ENCODE measurements at regions not wholly inside any gene's neighbourhood (a gene's known extent, or its start where the extent isn't known, plus 50 kb on each side); places are given as distances from the start of the nearest gene placed in this dataset.
"Not testable (repeated sequence)": the region's sequence is repeated elsewhere in the genome, so short reads cannot be mapped to it uniquely, and the experiment has no call there.

DNA sequence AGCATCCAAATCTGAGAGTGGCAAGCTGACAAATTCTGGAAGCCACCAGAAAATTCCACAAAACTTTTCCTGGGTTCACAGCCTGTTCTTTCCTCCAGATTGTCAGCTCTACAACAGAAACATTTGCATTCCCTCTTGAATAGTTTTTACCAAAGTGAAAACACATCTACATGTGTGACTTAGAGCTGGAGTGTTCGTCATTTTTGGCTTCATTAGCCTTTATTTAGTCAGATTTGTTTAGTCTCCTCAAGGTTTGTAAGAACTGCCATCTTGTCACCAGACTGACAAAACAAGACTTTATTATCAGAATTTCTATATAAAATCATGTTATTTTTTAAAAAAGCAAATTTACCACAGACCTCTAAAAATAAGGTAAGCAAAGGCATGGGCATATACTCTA lies 347.3 kb downstream of the TRIM36 start:
- Mint-ChIP-seq H3K4me3 (no peak overlapping the region), H3K36me3 (ENCODE audit: low read depth) (no peaks in the 10 kb centered on the region), H3K4me1 (ENCODE audit: low read depth) (no peaks in the 10 kb centered on the region), H3K9me3 (peaks cover 10% of the 10 kb centered on the region), H3K27me3 (no peaks in the 10 kb centered on the region), H3K27ac (no peak overlapping the region)
- DNase-seq = no peak

DNA sequence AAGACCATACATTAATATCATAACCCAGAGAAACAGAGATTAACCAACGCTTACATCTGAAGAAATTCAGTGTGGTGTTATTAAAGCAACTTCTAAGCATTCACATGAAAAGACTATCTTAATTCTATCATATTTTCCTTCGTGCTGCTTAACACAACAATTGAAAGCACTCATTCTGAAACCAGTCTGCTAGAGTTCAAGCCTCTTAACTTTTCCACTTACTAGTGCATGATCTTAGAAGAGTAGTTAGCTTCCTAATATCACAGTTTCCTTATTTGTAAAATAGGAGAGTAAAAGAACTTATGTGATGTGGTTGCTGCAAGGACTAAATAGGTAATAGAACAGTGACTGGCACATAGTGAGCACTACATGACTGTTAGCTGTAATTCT lies 379.3 kb downstream of the TRIM36 start:
- Mint-ChIP-seq H3K9me3 (no peaks in the 10 kb centered on the region), H3K27me3 (no peaks in the 10 kb centered on the region), H3K4me1 (ENCODE audit: low read depth) (no peaks in the 10 kb centered on the region), H3K27ac (no peak overlapping the region), H3K4me3 (no peak overlapping the region), H3K36me3 (ENCODE audit: low read depth) (no peaks in the 10 kb centered on the region)
- no peak for DNase-seq

DNA sequence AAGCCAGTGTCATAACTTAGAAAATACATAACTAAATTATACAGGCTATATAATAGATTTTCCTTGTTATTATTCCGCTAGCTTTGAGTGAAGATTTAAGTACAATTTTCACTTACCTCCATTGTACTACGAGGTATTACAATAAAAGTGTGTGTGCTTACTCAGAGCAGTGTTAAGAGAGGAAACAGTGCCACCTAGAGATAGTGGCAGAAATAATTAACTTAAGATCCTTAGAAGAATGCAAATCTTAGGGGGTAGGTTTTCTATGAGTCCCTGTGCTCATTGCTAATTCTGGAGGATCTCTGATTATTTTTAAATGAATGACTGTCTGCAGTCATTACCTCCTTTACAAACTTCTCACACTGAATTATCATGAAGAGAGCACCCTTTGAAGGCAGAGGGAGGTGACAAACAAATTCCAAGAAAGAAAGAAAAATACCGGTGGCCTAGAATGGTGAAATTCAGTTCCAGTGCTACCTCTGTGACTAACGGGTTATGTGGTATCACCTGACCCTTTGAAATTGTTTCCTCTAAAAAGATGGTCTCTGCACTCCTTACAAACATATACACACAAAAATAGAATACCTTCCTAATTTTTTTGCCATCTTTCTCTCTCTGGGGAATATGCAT lies 379.8 kb downstream of the TRIM36 start:
- H3K4me3 Mint-ChIP-seq = no peak overlapping the region
- DNase-seq = no peak

DNA sequence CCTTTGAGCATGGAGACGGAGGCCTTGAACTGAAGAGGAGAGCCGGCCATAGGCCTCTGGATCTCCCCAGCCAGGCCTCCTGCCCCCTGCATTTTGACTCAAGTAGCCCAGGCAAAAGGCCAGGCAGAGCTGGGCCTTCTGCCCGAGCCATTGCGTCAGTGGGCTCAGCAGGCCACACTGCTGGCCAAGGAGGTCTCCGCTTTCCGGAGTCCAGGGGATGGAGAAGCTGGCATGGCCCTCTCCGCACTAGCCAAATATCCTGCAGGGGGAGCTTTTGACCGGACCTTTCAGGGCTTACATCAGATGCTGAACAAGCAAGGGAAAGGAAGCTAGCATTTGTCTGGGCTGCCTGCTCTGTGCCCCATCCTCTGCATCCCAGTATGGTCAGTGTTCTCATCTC lies 386.8 kb downstream of the TRIM36 start:
- no peaks in the 10 kb centered on the region for H3K36me3 Mint-ChIP-seq (ENCODE audit: low read depth)

More for the DNA sequence above, 379.8 kb downstream of the TRIM36 start:
- Mint-ChIP-seq H3K4me1 (ENCODE audit: low read depth) (no peaks in the 10 kb centered on the region), H3K36me3 (ENCODE audit: low read depth) (no peaks in the 10 kb centered on the region), H3K27me3 (no peaks in the 10 kb centered on the region), H3K27ac (no peak overlapping the region), H3K9me3 (no peaks in the 10 kb centered on the region)

DNA sequence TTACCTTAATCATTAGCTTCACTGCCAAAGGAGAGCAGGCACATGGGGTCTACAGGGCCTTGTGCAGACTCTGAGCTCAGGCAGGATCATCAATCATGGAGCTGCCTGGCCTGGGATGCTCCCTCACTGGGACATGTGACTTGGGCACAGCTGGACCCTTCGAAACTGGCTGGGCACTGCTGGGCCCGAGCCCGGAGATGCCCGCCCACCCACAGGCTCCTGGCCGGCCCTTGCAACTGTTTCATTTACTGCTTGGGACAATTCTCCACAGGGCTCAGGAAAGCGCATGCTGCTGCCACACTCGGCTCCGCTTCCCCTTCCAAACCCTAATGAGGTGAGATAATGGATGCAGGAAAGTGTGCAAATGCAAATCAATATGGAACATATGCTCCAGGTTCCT lies 387.5 kb downstream of the TRIM36 start:
- H3K4me1 Mint-ChIP-seq (ENCODE audit: low read depth) = no peaks in the 10 kb centered on the region
- H3K4me3 Mint-ChIP-seq = no peak overlapping the region
- H3K9me3 Mint-ChIP-seq = no peaks in the 10 kb centered on the region
- no peaks in the 10 kb centered on the region for H3K36me3 Mint-ChIP-seq (ENCODE audit: low read depth)
- no peak overlapping the region for H3K27ac Mint-ChIP-seq
- DNase-seq = no peak
- no peaks in the 10 kb centered on the region for H3K27me3 Mint-ChIP-seq

More for the DNA sequence above, 386.8 kb downstream of the TRIM36 start:
- H3K27me3 Mint-ChIP-seq = no peaks in the 10 kb centered on the region
- H3K4me1 Mint-ChIP-seq (ENCODE audit: low read depth) = no peaks in the 10 kb centered on the region
- no peaks in the 10 kb centered on the region for H3K9me3 Mint-ChIP-seq
- no peak overlapping the region for H3K4me3 Mint-ChIP-seq
- H3K27ac Mint-ChIP-seq = no peak overlapping the region
- no peak for DNase-seq

DNA sequence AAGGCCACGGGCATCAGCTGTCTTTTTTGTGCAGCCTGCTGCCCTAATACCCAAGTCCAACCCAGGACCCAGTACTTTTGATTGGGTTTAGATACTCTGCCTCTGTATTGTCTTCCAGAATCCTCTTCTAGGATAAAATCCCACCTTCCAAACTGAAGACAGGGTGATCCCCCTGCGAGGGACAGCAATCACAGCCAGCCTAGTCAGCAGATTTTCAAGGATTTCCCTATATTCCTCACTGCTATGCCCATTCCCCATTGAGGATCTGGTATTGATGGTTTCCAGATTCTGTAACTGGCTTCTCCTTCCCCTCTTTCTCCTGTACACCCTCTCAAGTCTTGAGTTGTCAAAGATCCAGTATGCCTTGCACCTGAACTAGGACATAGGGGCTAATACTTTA lies 389.4 kb downstream of the TRIM36 start:
- no peak overlapping the region for H3K27ac Mint-ChIP-seq
- no peaks in the 10 kb centered on the region for H3K27me3 Mint-ChIP-seq
- no peaks in the 10 kb centered on the region for H3K36me3 Mint-ChIP-seq (ENCODE audit: low read depth)

DNA sequence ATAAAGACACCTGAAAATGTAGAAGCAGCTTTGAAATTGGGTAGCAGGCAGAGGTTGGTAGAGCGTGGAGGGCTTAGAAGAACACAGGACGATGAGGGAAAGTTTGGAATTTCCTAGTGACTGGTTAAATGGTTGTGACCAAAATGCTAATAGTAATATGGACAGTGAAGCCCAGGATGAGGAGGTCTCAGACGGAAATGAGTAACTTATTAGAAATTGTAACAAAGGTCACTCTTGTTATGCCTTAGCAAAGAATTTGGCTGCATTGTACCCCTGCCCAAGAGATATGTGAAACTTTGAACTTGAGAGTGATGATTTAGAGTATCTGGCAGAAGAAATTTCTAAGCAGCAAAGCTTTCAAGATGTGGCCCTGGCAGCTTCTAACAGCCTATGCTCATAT lies 382.5 kb downstream of the KCNN2 start:
- H3K36me3 Mint-ChIP-seq (ENCODE audit: low read depth) = no peaks in the 10 kb centered on the region
- no peak overlapping the region for H3K4me3 Mint-ChIP-seq
- H3K27me3 Mint-ChIP-seq = no peaks in the 10 kb centered on the region
- H3K9me3 Mint-ChIP-seq = no peaks in the 10 kb centered on the region
- no peak overlapping the region for H3K27ac Mint-ChIP-seq
- no peak for DNase-seq
- no peaks in the 10 kb centered on the region for H3K4me1 Mint-ChIP-seq (ENCODE audit: low read depth)

More for the DNA sequence above, 389.4 kb downstream of the TRIM36 start:
- Mint-ChIP-seq H3K9me3 (no peaks in the 10 kb centered on the region), H3K4me3 (no peak overlapping the region), H3K4me1 (ENCODE audit: low read depth) (no peaks in the 10 kb centered on the region)
- DNase-seq = no peak

DNA sequence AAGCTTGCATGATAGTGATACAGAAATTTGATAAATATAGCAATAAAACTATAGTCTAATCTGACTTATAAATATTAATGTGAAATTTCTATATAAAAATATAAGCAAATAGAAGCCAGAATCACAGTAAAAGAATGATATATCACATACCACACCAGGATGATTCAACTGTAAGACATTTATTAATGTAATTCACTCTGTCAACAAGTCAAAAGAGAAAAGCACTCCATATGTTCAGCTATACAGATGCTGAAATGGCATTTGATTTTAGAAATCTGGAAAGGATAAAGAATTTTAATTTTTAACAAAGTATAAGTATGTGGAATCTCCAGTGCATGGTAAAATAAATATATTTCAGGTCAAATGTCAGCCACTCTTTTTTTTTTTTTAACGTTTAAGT lies 372.4 kb downstream of the KCNN2 start:
- H3K4me1 Mint-ChIP-seq (ENCODE audit: low read depth) = no peaks in the 10 kb centered on the region
- peaks cover 3% of the 10 kb centered on the region for H3K9me3 Mint-ChIP-seq

DNA sequence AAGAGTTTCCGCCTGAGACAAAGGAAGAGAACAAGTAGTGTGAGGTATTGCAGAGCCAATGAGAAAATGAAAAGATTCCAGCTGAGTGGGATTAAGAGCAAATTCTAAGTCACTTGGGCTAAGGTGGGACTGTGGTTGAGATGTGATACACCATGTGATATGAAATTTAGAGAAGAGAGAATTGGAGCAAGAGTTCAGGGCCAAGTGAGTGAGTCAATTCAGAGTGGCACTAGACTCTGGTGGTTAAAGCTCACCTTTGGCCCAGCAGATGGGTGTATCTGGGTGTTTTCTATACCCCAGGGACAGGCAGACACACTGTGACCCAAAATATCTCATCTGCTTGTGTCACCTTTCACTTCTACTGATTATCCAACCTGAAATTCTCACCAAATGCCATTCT lies 368.1 kb downstream of the KCNN2 start:
- no peaks in the 10 kb centered on the region for H3K27me3 Mint-ChIP-seq
- no peak overlapping the region for H3K4me3 Mint-ChIP-seq
- no peaks in the 10 kb centered on the region for H3K9me3 Mint-ChIP-seq
- no peak for DNase-seq
- no peak overlapping the region for H3K27ac Mint-ChIP-seq
- no peaks in the 10 kb centered on the region for H3K4me1 Mint-ChIP-seq (ENCODE audit: low read depth)
- no peaks in the 10 kb centered on the region for H3K36me3 Mint-ChIP-seq (ENCODE audit: low read depth)

More for the DNA sequence above, 372.4 kb downstream of the KCNN2 start:
- no peak for DNase-seq
- Mint-ChIP-seq H3K36me3 (ENCODE audit: low read depth) (no peaks in the 10 kb centered on the region), H3K27me3 (no peaks in the 10 kb centered on the region), H3K27ac (no peak overlapping the region), H3K4me3 (no peak overlapping the region)

DNA sequence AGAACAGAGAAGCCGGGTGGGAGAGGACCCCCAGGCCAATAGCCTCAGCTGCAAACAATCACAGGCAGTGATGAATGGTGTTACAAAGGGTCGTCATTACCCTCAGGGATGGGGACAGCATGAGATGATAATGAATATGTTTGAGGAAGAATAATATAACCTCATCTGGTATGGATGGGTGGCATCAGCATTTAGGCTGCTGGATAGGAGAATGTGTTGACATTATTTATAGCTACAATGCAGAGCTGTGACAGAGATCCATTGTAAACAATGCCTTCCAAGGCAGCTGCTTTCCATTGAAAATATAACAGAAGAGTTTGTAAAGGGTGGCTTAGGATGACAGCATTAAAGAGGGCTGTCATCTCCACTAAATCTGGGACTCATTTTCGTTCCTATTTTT lies 365.5 kb downstream of the KCNN2 start:
- no peak for DNase-seq
- no peaks in the 10 kb centered on the region for H3K9me3 Mint-ChIP-seq
- no peaks in the 10 kb centered on the region for H3K36me3 Mint-ChIP-seq (ENCODE audit: low read depth)
- H3K4me3 Mint-ChIP-seq = no peak overlapping the region
- H3K4me1 Mint-ChIP-seq (ENCODE audit: low read depth) = no peaks in the 10 kb centered on the region
- H3K27ac Mint-ChIP-seq = no peak overlapping the region
- no peaks in the 10 kb centered on the region for H3K27me3 Mint-ChIP-seq

DNA sequence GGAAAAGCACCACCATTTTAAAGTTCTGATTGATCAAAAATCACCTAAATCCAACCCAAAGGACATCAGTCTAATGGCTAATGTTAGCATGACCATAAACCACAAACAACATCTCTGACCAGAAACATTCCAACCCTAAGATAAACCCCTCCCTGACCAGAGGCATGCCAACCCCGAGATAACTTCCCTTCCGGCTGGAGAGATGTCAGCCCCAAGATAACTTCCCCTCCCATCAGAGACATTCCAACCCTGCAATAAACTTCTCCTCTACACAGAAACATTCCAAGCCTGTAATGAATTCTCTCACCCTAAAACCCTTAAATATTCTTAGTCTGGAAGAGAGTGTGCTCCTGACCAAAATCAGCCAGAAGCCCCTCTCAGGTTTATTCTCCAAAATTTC lies 364.3 kb downstream of the KCNN2 start:
- H3K4me1 Mint-ChIP-seq (ENCODE audit: low read depth) = no peaks in the 10 kb centered on the region
- H3K36me3 Mint-ChIP-seq (ENCODE audit: low read depth) = no peaks in the 10 kb centered on the region

DNA sequence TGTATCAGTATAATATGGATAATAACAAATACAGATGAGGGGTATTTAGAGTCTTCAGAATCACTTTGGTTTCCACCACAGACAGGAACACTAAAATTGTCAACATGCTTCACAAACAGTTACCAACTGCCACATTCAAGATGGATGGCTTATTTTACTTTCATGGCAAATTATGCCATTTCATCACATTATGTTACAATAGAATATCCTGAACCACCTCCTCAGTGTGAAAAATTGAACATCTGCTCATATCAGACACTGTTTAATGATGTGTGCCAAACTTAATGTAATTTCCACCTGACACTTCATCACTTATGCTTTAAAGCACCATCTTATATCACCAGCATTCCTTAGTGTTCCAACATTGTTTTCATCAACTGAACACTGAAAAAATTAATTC lies 357.4 kb downstream of the KCNN2 start:
- Mint-ChIP-seq H3K9me3 (peaks cover 7% of the 10 kb centered on the region), H3K27me3 (no peaks in the 10 kb centered on the region), H3K4me1 (ENCODE audit: low read depth) (no peaks in the 10 kb centered on the region), H3K27ac (no peak overlapping the region), H3K4me3 (no peak overlapping the region), H3K36me3 (ENCODE audit: low read depth) (no peaks in the 10 kb centered on the region)
- no peak for DNase-seq

More for the DNA sequence above, 364.3 kb downstream of the KCNN2 start:
- Mint-ChIP-seq H3K4me3 (no peak overlapping the region), H3K27me3 (no peaks in the 10 kb centered on the region), H3K27ac (no peak overlapping the region), H3K9me3 (peaks cover 2% of the 10 kb centered on the region)
- no peak for DNase-seq

DNA sequence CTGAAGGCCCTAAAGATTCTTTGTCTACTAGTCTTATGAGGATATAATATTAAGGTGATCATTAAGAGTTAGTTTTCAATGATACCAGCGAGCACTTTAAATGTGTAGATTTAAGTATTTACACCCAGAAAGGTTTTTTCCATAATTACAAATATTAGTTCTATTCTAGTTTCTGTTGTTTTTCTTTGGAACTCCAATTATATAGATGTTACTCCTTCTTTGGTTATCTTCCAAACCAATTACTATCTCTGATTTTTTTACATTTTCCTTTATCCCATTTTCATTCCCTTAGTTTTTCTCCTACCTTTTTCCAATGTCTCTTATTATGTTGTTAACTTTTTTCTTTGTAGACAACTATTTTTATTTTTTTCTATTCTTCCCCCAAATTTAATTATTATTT lies 355.1 kb downstream of the KCNN2 start:
- DNase-seq = no peak
- Mint-ChIP-seq H3K4me3 (no peak overlapping the region), H3K36me3 (ENCODE audit: low read depth) (no peaks in the 10 kb centered on the region), H3K27ac (no peak overlapping the region), H3K9me3 (peaks cover 5% of the 10 kb centered on the region), H3K27me3 (no peaks in the 10 kb centered on the region), H3K4me1 (ENCODE audit: low read depth) (no peaks in the 10 kb centered on the region)

DNA sequence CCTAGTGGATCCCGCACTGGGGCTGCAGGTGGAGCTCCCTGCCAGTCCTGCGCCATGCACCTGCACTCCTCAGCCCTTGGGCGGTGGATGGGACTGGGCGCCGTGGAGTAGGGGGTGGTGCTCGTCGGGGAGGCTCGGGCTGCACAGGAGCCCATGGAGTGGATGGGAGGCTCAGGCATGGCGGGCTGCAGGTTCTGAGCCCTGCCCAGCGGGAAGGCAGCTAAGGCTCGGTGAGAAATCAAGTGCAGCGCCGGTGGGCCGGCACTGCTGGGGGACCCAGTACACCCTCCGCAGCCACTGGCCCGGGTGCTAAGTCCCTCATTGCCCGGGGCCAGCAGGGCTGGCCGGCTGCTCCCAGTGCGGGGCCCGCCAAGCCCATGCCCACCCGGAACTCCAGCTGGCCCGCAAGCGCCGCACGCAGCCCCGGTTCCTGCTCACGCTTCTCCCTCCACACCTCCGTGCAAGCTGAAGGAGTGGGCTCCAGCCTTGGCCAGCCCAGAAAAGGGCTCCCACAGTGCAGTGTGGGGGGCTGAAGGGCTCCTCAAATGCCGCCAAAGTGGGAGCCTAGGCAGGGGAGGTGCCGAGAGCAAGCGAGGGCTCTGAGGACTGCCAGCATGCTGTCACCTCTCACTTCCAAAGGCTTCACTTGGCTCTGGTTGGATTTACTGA lies 342.5 kb downstream of the KCNN2 start:
- H3K4me3 Mint-ChIP-seq; DNase-seq; H3K36me3 Mint-ChIP-seq (ENCODE audit: low read depth); H3K27me3 Mint-ChIP-seq; H3K4me1 Mint-ChIP-seq (ENCODE audit: low read depth); H3K9me3 Mint-ChIP-seq; H3K27ac Mint-ChIP-seq: not testable (repeated sequence)

DNA sequence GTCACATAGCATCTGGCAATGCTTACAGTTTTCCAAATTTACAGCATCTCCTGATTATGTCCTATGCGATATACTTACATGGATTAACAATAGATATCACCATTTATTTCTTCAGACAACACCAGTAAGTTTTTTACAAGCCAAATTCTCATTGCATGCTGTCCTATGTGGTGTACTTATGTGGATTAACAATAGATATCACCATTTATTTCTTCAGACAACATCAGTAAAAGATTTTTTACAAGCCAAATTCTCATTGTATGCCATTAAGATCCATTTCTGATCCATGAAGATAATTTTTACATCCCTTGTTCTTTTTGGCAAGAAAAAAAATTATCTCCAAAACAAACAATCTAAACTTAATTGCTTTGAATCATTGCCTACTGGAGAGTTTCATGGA lies 340.9 kb downstream of the KCNN2 start:
- Mint-ChIP-seq H3K4me3 (no peak overlapping the region), H3K36me3 (ENCODE audit: low read depth) (no peaks in the 10 kb centered on the region), H3K27ac (no peak overlapping the region), H3K9me3 (no peaks in the 10 kb centered on the region), H3K4me1 (ENCODE audit: low read depth) (no peaks in the 10 kb centered on the region), H3K27me3 (no peaks in the 10 kb centered on the region)
- DNase-seq = no peak
